Uterus (tissue), 2 donors: ENCODE measurements at regions not wholly inside any gene's neighbourhood (a gene's known extent, or its start where the extent isn't known, plus 50 kb on each side); places are given as distances from the start of the nearest gene placed in this dataset.

Experiments used
- CTCF ChIP-seq, 4 experiments: fragments of 200-600 bp in 2 of 4; fragments of 450-650 bp in 2 of 4; sonication (generic) in 2 of 4; IDR thresholded peaks; one replicate each; pipeline ENCODE4 v1.5.1; 2016 to 2019; ENCODE audit warnings: antibody characterized with exemption in 4 of 4, mild to moderate bottlenecking in 2 of 4, moderate library complexity in 1 of 4
- POLR2A ChIP-seq, 2 donors: fragments of 450-650 bp; IDR thresholded peaks; one replicate each; pipeline ENCODE4 v1.6.1; 2016; ENCODE audit warnings: antibody characterized with exemption in 2 of 2, mild to moderate bottlenecking in 1 of 2, moderate library complexity in 1 of 2

- TF ChIP-seq CTCF (IDR thresholded peaks at IDR 0.05): no peak
- TF ChIP-seq POLR2A (IDR thresholded peaks at IDR 0.05): no peak
Measured at GRCh38 chr16:26220894-26221293, 529.1 kb downstream of the HS3ST4 start.
